ENCODE measurements at regions not wholly inside any gene's neighbourhood (a gene's known extent, or its start where the extent isn't known, plus 50 kb on each side); places are given as distances from the start of the nearest gene placed in this dataset.

DNA sequence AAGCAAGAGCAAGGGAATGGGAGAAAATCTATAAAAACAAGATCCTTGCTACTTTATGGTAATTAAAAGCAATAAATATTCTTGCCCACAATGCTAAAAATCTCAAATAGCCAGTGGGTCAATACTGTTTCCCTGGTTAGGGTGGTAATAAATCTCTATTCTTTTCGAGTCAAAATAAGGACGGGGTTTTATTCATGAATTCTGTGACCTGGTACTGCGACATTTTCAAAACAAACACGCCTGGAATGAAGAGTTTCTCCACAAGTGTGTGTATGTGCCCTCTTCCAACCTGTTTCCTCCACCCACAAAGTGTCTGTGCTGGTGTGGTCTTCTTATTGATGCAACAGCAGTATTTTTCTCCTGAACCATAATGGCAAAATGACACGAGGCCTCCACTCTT is 358.8 kb upstream of the BRINP1 start (continued):
- TF ChIP-seq, protein P1, sequence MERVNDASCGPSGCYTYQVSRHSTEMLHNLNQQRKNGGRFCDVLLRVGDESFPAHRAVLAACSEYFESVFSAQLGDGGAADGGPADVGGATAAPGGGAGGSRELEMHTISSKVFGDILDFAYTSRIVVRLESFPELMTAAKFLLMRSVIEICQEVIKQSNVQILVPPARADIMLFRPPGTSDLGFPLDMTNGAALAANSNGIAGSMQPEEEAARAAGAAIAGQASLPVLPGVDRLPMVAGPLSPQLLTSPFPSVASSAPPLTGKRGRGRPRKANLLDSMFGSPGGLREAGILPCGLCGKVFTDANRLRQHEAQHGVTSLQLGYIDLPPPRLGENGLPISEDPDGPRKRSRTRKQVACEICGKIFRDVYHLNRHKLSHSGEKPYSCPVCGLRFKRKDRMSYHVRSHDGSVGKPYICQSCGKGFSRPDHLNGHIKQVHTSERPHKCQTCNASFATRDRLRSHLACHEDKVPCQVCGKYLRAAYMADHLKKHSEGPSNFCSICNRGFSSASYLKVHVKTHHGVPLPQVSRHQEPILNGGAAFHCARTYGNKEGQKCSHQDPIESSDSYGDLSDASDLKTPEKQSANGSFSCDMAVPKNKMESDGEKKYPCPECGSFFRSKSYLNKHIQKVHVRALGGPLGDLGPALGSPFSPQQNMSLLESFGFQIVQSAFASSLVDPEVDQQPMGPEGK (tag by site-specific recombination; IDR thresholded peaks at IDR 0.05) = no peak
- TF ChIP-seq ZNF560 (tag by site-specific recombination; IDR thresholded peaks at IDR 0.05; ENCODE audit: borderline replicate concordance) (no peak), ZNF529 (tag by site-specific recombination; IDR thresholded peaks at IDR 0.05; ENCODE audit: insufficient replicate concordance) (no peak), SCRT2 (tag by site-specific recombination; IDR thresholded peaks at IDR 0.05) (no peak), ZNF544 (tag by site-specific recombination; IDR thresholded peaks at IDR 0.05) (no peak), ZNF433 (tag by site-specific recombination; IDR thresholded peaks at IDR 0.05; ENCODE audit: low read depth) (no peak), ZIC2 (tag by site-specific recombination; IDR thresholded peaks at IDR 0.05) (no peak), SP3 (tag by site-specific recombination; IDR thresholded peaks at IDR 0.05) (no peak), YY1 (tag by site-specific recombination; IDR thresholded peaks at IDR 0.05) (no peak)
- TF ChIP-seq, protein P2, sequence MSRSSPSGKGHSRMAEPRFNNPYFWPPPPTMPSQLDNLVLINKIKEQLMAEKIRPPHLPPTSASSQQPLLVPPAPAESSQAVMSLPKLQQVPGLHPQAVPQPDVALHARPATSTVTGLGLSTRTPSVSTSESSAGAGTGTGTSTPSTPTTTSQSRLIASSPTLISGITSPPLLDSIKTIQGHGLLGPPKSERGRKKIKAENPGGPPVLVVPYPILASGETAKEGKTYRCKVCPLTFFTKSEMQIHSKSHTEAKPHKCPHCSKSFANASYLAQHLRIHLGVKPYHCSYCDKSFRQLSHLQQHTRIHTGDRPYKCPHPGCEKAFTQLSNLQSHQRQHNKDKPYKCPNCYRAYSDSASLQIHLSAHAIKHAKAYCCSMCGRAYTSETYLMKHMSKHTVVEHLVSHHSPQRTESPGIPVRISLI (tag by site-specific recombination; IDR thresholded peaks at IDR 0.05) = no peak
- TF ChIP-seq, protein P3, sequence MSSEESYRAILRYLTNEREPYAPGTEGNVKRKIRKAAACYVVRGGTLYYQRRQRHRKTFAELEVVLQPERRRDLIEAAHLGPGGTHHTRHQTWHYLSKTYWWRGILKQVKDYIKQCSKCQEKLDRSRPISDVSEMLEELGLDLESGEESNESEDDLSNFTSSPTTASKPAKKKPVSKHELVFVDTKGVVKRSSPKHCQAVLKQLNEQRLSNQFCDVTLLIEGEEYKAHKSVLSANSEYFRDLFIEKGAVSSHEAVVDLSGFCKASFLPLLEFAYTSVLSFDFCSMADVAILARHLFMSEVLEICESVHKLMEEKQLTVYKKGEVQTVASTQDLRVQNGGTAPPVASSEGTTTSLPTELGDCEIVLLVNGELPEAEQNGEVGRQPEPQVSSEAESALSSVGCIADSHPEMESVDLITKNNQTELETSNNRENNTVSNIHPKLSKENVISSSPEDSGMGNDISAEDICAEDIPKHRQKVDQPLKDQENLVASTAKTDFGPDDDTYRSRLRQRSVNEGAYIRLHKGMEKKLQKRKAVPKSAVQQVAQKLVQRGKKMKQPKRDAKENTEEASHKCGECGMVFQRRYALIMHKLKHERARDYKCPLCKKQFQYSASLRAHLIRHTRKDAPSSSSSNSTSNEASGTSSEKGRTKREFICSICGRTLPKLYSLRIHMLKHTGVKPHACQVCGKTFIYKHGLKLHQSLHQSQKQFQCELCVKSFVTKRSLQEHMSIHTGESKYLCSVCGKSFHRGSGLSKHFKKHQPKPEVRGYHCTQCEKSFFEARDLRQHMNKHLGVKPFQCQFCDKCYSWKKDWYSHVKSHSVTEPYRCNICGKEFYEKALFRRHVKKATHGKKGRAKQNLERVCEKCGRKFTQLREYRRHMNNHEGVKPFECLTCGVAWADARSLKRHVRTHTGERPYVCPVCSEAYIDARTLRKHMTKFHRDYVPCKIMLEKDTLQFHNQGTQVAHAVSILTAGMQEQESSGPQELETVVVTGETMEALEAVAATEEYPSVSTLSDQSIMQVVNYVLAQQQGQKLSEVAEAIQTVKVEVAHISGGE (tag by site-specific recombination; conservative IDR thresholded peaks at IDR 0.05; ENCODE audit: low read depth) = no peak

DNA sequence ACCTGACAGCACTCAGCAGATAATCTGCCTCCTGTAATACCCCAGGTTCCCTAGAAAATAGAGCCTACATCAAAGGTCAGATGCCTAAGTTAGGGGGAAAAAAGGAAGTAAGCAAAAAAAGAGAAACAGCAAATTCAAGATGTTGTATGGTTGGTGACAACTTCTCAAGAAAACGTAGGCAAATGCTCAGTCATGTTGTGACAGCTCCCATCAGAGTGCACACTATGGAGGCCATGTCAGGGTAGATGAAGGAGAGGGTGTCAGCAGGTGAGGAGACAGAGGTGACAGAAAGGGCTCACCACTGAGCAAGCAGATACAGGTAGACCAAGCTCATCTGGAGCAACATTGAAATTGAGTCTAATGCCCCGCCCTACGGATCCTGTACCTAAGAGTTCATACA is 356.8 kb upstream of the BRINP1 start:
- Histone ChIP-seq H3K36me3 (ENCODE audit: control insufficient read depth in 2 of 2, insufficient read depth in 1 of 2, low read length in 2 of 2) (no peaks in the 10 kb centered on the region), H3K4me1 (ENCODE audit: control insufficient read depth, insufficient read depth, low read length) (no peaks in the 10 kb centered on the region), H3K9me3 (ENCODE audit: control insufficient read depth, insufficient read depth, low read depth, low read length) (no peaks in the 10 kb centered on the region), H3K4me3 (ENCODE audit: low read depth, low read length) (no peak overlapping the region), H3K27ac (ENCODE audit: extremely low read depth, low read depth, low read length) (no peak overlapping the region)
- TF ChIP-seq YY1 (tag by site-specific recombination; IDR thresholded peaks at IDR 0.05) = no peak
- TF ChIP-seq ZNF624 (tag by site-specific recombination; IDR thresholded peaks at IDR 0.05) = no peak
- CTCF ChIA-PET = no interaction called here
- POLR2A ChIA-PET = no interaction called here

DNA sequence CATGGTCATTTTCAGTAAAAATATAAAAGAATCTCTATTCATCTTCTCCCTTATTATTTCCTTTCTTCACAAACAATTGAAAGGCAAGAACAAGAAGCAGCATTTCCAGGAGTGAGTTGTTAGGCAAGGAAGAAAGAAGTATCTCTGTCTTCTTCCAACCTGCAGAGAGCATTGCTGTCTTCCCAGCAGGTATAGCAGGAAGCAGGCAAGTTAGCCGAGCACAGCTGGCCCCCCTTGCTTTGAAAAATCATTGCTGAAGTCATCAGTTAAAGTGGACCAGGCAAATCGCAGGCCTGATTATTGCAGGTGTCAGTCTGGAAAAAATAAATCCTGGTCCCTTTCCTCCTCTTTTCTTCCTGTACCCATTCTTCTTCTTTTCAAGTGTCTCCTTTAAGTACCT is 353.1 kb upstream of the BRINP1 start:
- no peaks in the 10 kb centered on the region for H3K9me3 ChIP-seq (ENCODE audit: control insufficient read depth, insufficient read depth, low read depth, low read length)
- CTCF ChIA-PET = interaction anchor here (0.9 kb wide), 1 partner anchor 10 kb away, joined by 5 read pairs; no protein-coding TSS in a partner anchor
- H3K27ac ChIP-seq (ENCODE audit: extremely low read depth, low read depth, low read length) = no peak overlapping the region
- no peaks in the 10 kb centered on the region for H3K36me3 ChIP-seq (ENCODE audit: control insufficient read depth in 2 of 2, insufficient read depth in 1 of 2, low read length in 2 of 2)
- H3K4me3 ChIP-seq (ENCODE audit: low read depth, low read length) = no peak overlapping the region
- POLR2A ChIA-PET = no interaction called here
- TF ChIP-seq SP2 (tag by site-specific recombination; IDR thresholded peaks at IDR 0.05) = no peak
- no peak for TF ChIP-seq ZNF670 (tag by site-specific recombination; IDR thresholded peaks at IDR 0.05; ENCODE audit: low read depth)
- TF ChIP-seq SP3 (tag by site-specific recombination; IDR thresholded peaks at IDR 0.05) = no peak
- H3K4me1 ChIP-seq (ENCODE audit: control insufficient read depth, insufficient read depth, low read length) = no peaks in the 10 kb centered on the region

DNA sequence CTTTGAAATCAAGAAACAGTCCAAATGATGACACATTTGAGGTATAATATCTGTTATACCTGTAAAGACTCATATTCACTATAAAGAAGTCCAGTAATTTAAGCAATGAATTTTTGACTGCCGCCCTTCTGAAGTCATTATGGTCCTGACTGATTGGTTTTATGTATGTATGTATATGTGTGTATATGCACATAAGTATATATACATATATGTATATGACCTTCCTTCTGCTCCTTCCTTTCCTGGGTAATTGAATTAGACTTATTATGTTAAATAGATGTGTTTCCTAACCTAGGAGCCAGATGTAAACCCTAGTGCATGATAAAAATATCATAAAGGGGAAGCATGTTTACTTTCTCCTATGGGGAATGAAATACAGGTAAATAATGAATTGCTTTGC is 343.1 kb upstream of the BRINP1 start:
- Histone ChIP-seq H3K36me3 (ENCODE audit: control insufficient read depth in 2 of 2, insufficient read depth in 1 of 2, low read length in 2 of 2) (no peaks in the 10 kb centered on the region), H3K4me3 (ENCODE audit: low read depth, low read length) (no peak overlapping the region), H3K27ac (ENCODE audit: extremely low read depth, low read depth, low read length) (no peak overlapping the region), H3K9me3 (ENCODE audit: control insufficient read depth, insufficient read depth, low read depth, low read length) (no peaks in the 10 kb centered on the region), H3K4me1 (ENCODE audit: control insufficient read depth, insufficient read depth, low read length) (no peaks in the 10 kb centered on the region)
- TF ChIP-seq, protein P4, sequence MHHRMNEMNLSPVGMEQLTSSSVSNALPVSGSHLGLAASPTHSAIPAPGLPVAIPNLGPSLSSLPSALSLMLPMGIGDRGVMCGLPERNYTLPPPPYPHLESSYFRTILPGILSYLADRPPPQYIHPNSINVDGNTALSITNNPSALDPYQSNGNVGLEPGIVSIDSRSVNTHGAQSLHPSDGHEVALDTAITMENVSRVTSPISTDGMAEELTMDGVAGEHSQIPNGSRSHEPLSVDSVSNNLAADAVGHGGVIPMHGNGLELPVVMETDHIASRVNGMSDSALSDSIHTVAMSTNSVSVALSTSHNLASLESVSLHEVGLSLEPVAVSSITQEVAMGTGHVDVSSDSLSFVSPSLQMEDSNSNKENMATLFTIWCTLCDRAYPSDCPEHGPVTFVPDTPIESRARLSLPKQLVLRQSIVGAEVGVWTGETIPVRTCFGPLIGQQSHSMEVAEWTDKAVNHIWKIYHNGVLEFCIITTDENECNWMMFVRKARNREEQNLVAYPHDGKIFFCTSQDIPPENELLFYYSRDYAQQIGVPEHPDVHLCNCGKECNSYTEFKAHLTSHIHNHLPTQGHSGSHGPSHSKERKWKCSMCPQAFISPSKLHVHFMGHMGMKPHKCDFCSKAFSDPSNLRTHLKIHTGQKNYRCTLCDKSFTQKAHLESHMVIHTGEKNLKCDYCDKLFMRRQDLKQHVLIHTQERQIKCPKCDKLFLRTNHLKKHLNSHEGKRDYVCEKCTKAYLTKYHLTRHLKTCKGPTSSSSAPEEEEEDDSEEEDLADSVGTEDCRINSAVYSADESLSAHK (tag by site-specific recombination; IDR thresholded peaks at IDR 0.05) = no peak
- TF ChIP-seq ZFP69B (tag by site-specific recombination; IDR thresholded peaks at IDR 0.05) = no peak
- ChIA-PET POLR2A (no interaction called here), CTCF (interaction anchor here (1.0 kb wide), 1 partner anchor 10 kb away, joined by 5 read pairs; no protein-coding TSS in a partner anchor)

Data from HEK293 (cell line).